H1 (cell line): ENCODE measurements at regions not wholly inside any gene's neighbourhood (a gene's known extent, or its start where the extent isn't known, plus 50 kb on each side); places are given as distances from the start of the nearest gene placed in this dataset.

Source experiments
- CTCF ChIA-PET: fragments of 300-600 bp; sonication (Branson Sonifier 250); formaldehyde crosslinking; loops from one replicate; lab custom pipeline; 2021; ENCODE audit not compliant: partially characterized antibody; lab: Charles Lee
- POLR2A ChIA-PET: fragments of 300-600 bp; sonication (Branson Sonifier 250); formaldehyde crosslinking; loops from one replicate; lab custom pipeline; 2021; ENCODE audit warnings: inconsistent platforms; ENCODE audit not compliant: partially characterized antibody; lab: Charles Lee
- DNase-seq, 2 experiments: peaks; one replicate each; pipeline versions ENCODE4 v3.0.0 to v3.0.0-alpha.2; 2010 to 2022; ENCODE audit warnings: low spot score in 2 of 2, low read depth in 1 of 2, mixed read lengths in 1 of 2
- FAIRE-seq: peaks from 2 replicates; lab custom pipeline; 2011; peaks lifted over from hg19 to GRCh38; lab: Jason Lieb, UNC
- H2AFZ ChIP-seq: 2 replicates; pipeline ENCODE4 v1.8.1; 2012; ENCODE audit warnings: low read length, inconsistent platforms
- H2AK5ac ChIP-seq: 2 replicates; pipeline ENCODE4 v1.6.1; 2013; ENCODE audit warnings: low read depth, low read length
- H2BK120ac ChIP-seq: replicated peaks from 2 replicates; pipeline ENCODE3; 2013; ENCODE audit warnings: low read depth, low read length, inconsistent platforms
- H2BK12ac ChIP-seq: 2 replicates; pipeline ENCODE4 v1.6.1; 2013; ENCODE audit warnings: low read depth, low read length
- H2BK15ac ChIP-seq: 2 replicates; pipeline ENCODE4 v1.6.1; 2013; ENCODE audit warnings: low read length
- H2BK20ac ChIP-seq: 2 replicates; pipeline ENCODE4 v1.6.1; 2013; ENCODE audit warnings: low read length
- H2BK5ac ChIP-seq: 2 replicates; pipeline ENCODE4 v1.6.1; 2013; ENCODE audit warnings: low read depth, low read length
- H3K14ac ChIP-seq: 2 replicates; pipeline ENCODE4 v1.6.1; 2013; ENCODE audit warnings: inconsistent platforms; ENCODE audit not compliant: insufficient read length
- H3K18ac ChIP-seq: 2 replicates; pipeline ENCODE4 v1.6.1; 2013; ENCODE audit warnings: low read length; ENCODE audit errors: extremely low read depth
- H3K23ac ChIP-seq: 2 replicates; pipeline ENCODE4 v1.6.1; 2013; ENCODE audit warnings: inconsistent platforms; ENCODE audit not compliant: insufficient read length
- H3K23me2 ChIP-seq: 2 replicates; pipeline ENCODE4 v1.6.1; 2013; ENCODE audit warnings: low read depth, low read length
- H3K27ac ChIP-seq: 2 replicates; pipeline ENCODE4 v1.6.1; 2011; ENCODE audit warnings: low read depth, low read length, inconsistent platforms
- H3K27me3 ChIP-seq, 4 experiments: replicated peaks in 1 of 4; 1 replicate in 1 of 4; 2 replicates in 3 of 4; pipeline versions ENCODE4 v1.6.1 to v1.8.1; 2011 to 2013; ENCODE audit warnings: low read length in 3 of 4, mild to moderate bottlenecking in 3 of 4, inconsistent platforms in 2 of 4, mixed read lengths in 2 of 4, moderate library complexity in 1 of 4; ENCODE audit not compliant: control insufficient read depth in 3 of 4, insufficient read depth in 3 of 4; ENCODE audit errors: extremely low read depth in 1 of 4
- H3K36me3 ChIP-seq, 4 experiments: 2 replicates each; pipeline versions ENCODE4 v1.6.1 to v1.8.1; 2011 to 2013; ENCODE audit warnings: mild to moderate bottlenecking in 4 of 4, low read length in 3 of 4, moderate library complexity in 2 of 4, control low read depth in 1 of 4, inconsistent platforms in 1 of 4; ENCODE audit not compliant: insufficient read depth in 4 of 4, control insufficient read depth in 2 of 4
- H3K4ac ChIP-seq: replicated peaks from 2 replicates; pipeline ENCODE3; 2013; ENCODE audit warnings: low read length, low read depth, mixed read lengths, inconsistent platforms; ENCODE audit not compliant: insufficient read length
- H3K4me1 ChIP-seq, 4 experiments: replicated peaks in 1 of 4; 1 replicate in 1 of 4; 2 replicates in 3 of 4; pipeline versions ENCODE4 v1.6.1 to v1.8.1; 2011 to 2013; ENCODE audit warnings: low read length in 3 of 4, inconsistent platforms in 2 of 4, mixed read lengths in 1 of 4; ENCODE audit not compliant: insufficient read depth in 4 of 4, control insufficient read depth in 3 of 4
- H3K4me2 ChIP-seq, 2 experiments: 2 replicates each; pipeline versions ENCODE4 v1.6.1 to v1.8.1; 2011 to 2013; ENCODE audit warnings: low read depth in 2 of 2, low read length in 2 of 2, control low read depth in 1 of 2, inconsistent platforms in 1 of 2, mild to moderate bottlenecking in 1 of 2; ENCODE audit not compliant: insufficient read depth in 1 of 2
- H3K4me3 ChIP-seq, 4 experiments: fragments of 200-600, 300-600 bp in 1 of 4; sonication (generic), shearing (Covaris generic), sonication (Bioruptor Twin) in 1 of 4; 2 replicates each; pipeline versions ENCODE4 v1.5.1 to v1.8.1; 2011 to 2016; ENCODE audit warnings: low read length in 4 of 4, low read depth in 3 of 4, control low read depth in 2 of 4, inconsistent platforms in 2 of 4, mild to moderate bottlenecking in 2 of 4, mixed read lengths in 1 of 4, moderate library complexity in 1 of 4; ENCODE audit not compliant: insufficient read depth in 2 of 4; ENCODE audit errors: extremely low read depth in 1 of 4
- H3K56ac ChIP-seq: replicated peaks from 2 replicates; pipeline ENCODE3; 2013; ENCODE audit warnings: low read depth, mild to moderate bottlenecking, mixed read lengths, low read length, inconsistent platforms; ENCODE audit not compliant: insufficient read length
- H3K79me1 ChIP-seq: 2 replicates; pipeline ENCODE4 v1.6.1; 2013; ENCODE audit warnings: low read depth, low read length, control low read depth
- H3K79me2 ChIP-seq, 2 experiments: 2 replicates each; pipeline versions ENCODE4 v1.6.1 to v1.8.1; 2012 to 2013; ENCODE audit warnings: low read length in 2 of 2, mild to moderate bottlenecking in 2 of 2, inconsistent platforms in 1 of 2; ENCODE audit not compliant: insufficient read depth in 2 of 2, control insufficient read depth in 1 of 2
- H3K9ac ChIP-seq, 4 experiments: replicated peaks in 1 of 4; 1 replicate in 1 of 4; 2 replicates in 3 of 4; pipeline versions ENCODE4 v1.6.1 to v1.8.1; 2011 to 2013; ENCODE audit warnings: low read depth in 3 of 4, low read length in 3 of 4, control low read depth in 2 of 4, mild to moderate bottlenecking in 2 of 4, moderate library complexity in 2 of 4, inconsistent platforms in 1 of 4; ENCODE audit errors: extremely low read depth in 1 of 4
- H3K9me3 ChIP-seq, 2 experiments: 2 replicates each; pipeline versions ENCODE4 v1.6.1 to v1.8.1; 2012 to 2013; ENCODE audit warnings: mild to moderate bottlenecking in 2 of 2, moderate library complexity in 2 of 2, control low read depth in 1 of 2, inconsistent platforms in 1 of 2, low read depth in 1 of 2, low read length in 1 of 2, mixed read lengths in 1 of 2; ENCODE audit not compliant: insufficient read depth in 2 of 2
- H4K20me1 ChIP-seq, 2 experiments: replicated peaks in 1 of 2; 2 replicates each; pipeline versions ENCODE3 to v1.8.1; 2011 to 2013; ENCODE audit warnings: inconsistent platforms in 2 of 2, low read length in 2 of 2, mild to moderate bottlenecking in 1 of 2; ENCODE audit not compliant: insufficient read depth in 2 of 2, control insufficient read depth in 1 of 2
- H4K5ac ChIP-seq: 2 replicates; pipeline ENCODE4 v1.6.1; 2013; ENCODE audit warnings: low read length, low read depth, mixed read lengths, inconsistent platforms; ENCODE audit not compliant: insufficient read length
- H4K8ac ChIP-seq: 2 replicates; pipeline ENCODE4 v1.8.0; 2013; ENCODE audit warnings: mild to moderate bottlenecking, moderate library complexity, low read length, inconsistent platforms; ENCODE audit not compliant: insufficient read depth; ENCODE audit errors: extremely low read depth
- H4K91ac ChIP-seq: replicated peaks from 2 replicates; pipeline ENCODE3; 2013; ENCODE audit warnings: low read length, mixed read lengths, inconsistent platforms; ENCODE audit not compliant: insufficient read length
- ASH2L ChIP-seq: fragments of 200-600, 300-600 bp; sonication (generic); IDR thresholded peaks from one replicate; pipeline ENCODE4 v1.7.1; 2017; ENCODE audit warnings: low read length
- BCL11A ChIP-seq, 2 experiments: IDR thresholded peaks; one replicate each; pipeline ENCODE4 v1.6.1; 2011; ENCODE audit warnings: low read depth in 2 of 2, low read length in 2 of 2, mild to moderate bottlenecking in 2 of 2
- BRCA1 ChIP-seq: IDR thresholded peaks from 2 replicates; pipeline ENCODE4 v1.6.1; 2012; ENCODE audit warnings: low read depth, low read length, improper control_type of control experiment
- CEBPB ChIP-seq: IDR thresholded peaks from 2 replicates; pipeline ENCODE4 v1.6.1; 2012; ENCODE audit warnings: low read depth, low read length
- CTBP2 ChIP-seq: IDR thresholded peaks from 2 replicates; pipeline ENCODE4 v1.7.0; 2011; ENCODE audit warnings: borderline replicate concordance, mild to moderate bottlenecking, moderate library complexity, mixed read lengths, low read length; ENCODE audit not compliant: insufficient read depth, insufficient read length
- HDAC6 ChIP-seq: IDR thresholded peaks from one replicate; pipeline ENCODE4 v1.7.1; 2012; ENCODE audit warnings: low read depth, mild to moderate bottlenecking, inconsistent platforms, low read length, moderate library complexity
- JUND ChIP-seq: IDR thresholded peaks from 2 replicates; pipeline ENCODE4 v1.6.1; 2011; ENCODE audit warnings: mild to moderate bottlenecking, improper control_type of control experiment, low read length
- KDM1A ChIP-seq: fragments of 200-600, 300-600 bp; sonication (generic); IDR thresholded peaks from 2 replicates; pipeline ENCODE4 v1.7.1; 2016; ENCODE audit warnings: mild to moderate bottlenecking, low read length, borderline replicate concordance
- KDM5A ChIP-seq: fragments of 200-600 bp; IDR thresholded peaks from 2 replicates; pipeline ENCODE4 v1.7.1; 2012; ENCODE audit warnings: mild to moderate bottlenecking, low read length, inconsistent platforms, mixed read lengths
- POLR2AphosphoS5 ChIP-seq: IDR thresholded peaks from 2 replicates; pipeline ENCODE4 v1.6.1; 2011; ENCODE audit warnings: low read depth, low read length
- RNF2 ChIP-seq: fragments of 200-900, 300-1000 bp; sonication (generic); IDR thresholded peaks from 2 replicates; pipeline ENCODE4 v1.7.1; 2016; ENCODE audit warnings: borderline replicate concordance, low read depth, mild to moderate bottlenecking, antibody characterized with exemption, low read length; ENCODE audit not compliant: poor library complexity, severe bottlenecking; ENCODE audit errors: missing control alignments
- RXRA ChIP-seq: IDR thresholded peaks from 2 replicates; pipeline ENCODE4 v1.6.1; 2011; ENCODE audit warnings: low read depth, mild to moderate bottlenecking, low read length, moderate library complexity; ENCODE audit not compliant: insufficient read depth
- TBP ChIP-seq: IDR thresholded peaks from 2 replicates; pipeline ENCODE4 v1.6.1; 2011; ENCODE audit warnings: low read depth, low read length, improper control_type of control experiment
- WGBS, 2 experiments: shearing (Covaris generic) in 1 of 2; methylation state at CpG; one replicate each; pipeline versions ENCODE4 v1.1.6 to v1.1.7; 2013 to 2015; ENCODE audit warnings: low lambda C conversion rate in 2 of 2, mixed read lengths in 2 of 2, inconsistent platforms in 1 of 2, low coverage in 1 of 2, missing lambda C conversion rate in 1 of 2; ENCODE audit not compliant: insufficient replicate concordance in 2 of 2, insufficient coverage in 1 of 2, insufficient read length in 1 of 2; ENCODE audit errors: extremely low coverage in 1 of 2, missing lambda C conversion rate in 1 of 2; 5-methylcytosine and 5-hydroxymethylcytosine counted together
- TF ChIP-seq, protein P1 (sequence below): IDR thresholded peaks from 2 replicates; pipeline ENCODE4 v1.6.1; 2011; ENCODE audit warnings: low read length, improper control_type of control experiment

DNA sequence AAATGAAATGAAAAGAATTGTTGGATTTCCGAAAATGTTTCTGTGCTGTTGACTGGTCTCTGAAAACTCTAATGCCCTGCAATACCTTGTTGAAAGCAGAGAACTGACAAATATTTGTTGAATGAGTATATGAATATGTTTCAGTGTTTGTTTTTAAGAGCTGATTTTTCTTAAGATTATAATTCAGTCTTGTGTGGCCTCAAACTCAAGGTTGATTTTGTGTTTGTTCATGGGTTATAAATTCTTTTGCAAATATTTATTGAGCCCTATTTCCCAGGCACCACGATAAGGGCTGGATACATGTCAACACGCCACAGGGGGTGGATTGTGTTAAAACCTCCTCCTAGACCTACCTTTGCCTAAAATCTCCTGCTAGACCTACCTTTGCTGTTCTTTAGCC is 203.9 kb upstream of the PLPP4 start:
- no peak for DNase-seq
- Histone ChIP-seq H2AFZ (no peak overlapping the region), H2BK5ac (no peak overlapping the region), H2BK20ac (no peak overlapping the region), H4K8ac (no peak overlapping the region), H4K20me1 (no peaks in the 10 kb centered on the region), H3K14ac (no peak overlapping the region), H2AK5ac (no peak overlapping the region), H3K23me2 (no peaks in the 10 kb centered on the region), H3K23ac (no peak overlapping the region), H3K9me3 (no peaks in the 10 kb centered on the region), H2BK120ac (no peak overlapping the region), H2BK12ac (no peak overlapping the region), H3K27ac (no peak overlapping the region), H3K36me3 (no peaks in the 10 kb centered on the region), H3K4me3 (no peak overlapping the region), H3K27me3 (no peaks in the 10 kb centered on the region), H4K91ac (no peak overlapping the region), H3K79me1 (no peaks in the 10 kb centered on the region), H3K56ac (no peak overlapping the region), H3K4me1 (no peaks in the 10 kb centered on the region), H3K9ac (no peak overlapping the region), H3K4me2 (no peak overlapping the region), H4K5ac (no peak overlapping the region), H2BK15ac (no peak overlapping the region), H3K18ac (no peak overlapping the region), H3K4ac (no peak overlapping the region), H3K79me2 (no peaks in the 10 kb centered on the region)
- FAIRE-seq: no peak
- CTCF ChIA-PET: interaction anchor here (1.0 kb wide), 1 partner anchor 31 kb away, joined by 4 read pairs; no protein-coding TSS in a partner anchor
- POLR2A ChIA-PET: no interaction called here
- WGBS, 2 experiments: 90% methylated on average over 3 of the region's 3 CpGs; no CpG with 5 or more reads in 1 of the 2 experiments
- TF ChIP-seq KDM1A (no peak), ASH2L (no peak), CTBP2 (no peak), BCL11A (IDR thresholded peaks at IDR 0.05; ENCODE audit: low read depth in 2 of 2, low read length in 2 of 2) (no peak), CEBPB (no peak), TBP (no peak), JUND (no peak), KDM5A (no peak), RNF2 (no peak), HDAC6 (no peak), BRCA1 (no peak), RXRA (no peak), POLR2AphosphoS5 (no peak)
- TF ChIP-seq, protein P1, sequence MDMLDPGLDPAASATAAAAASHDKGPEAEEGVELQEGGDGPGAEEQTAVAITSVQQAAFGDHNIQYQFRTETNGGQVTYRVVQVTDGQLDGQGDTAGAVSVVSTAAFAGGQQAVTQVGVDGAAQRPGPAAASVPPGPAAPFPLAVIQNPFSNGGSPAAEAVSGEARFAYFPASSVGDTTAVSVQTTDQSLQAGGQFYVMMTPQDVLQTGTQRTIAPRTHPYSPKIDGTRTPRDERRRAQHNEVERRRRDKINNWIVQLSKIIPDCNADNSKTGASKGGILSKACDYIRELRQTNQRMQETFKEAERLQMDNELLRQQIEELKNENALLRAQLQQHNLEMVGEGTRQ: no peak
